GM12878 (cell line): ENCODE measurements at regions not wholly inside any gene's neighbourhood (a gene's known extent, or its start where the extent isn't known, plus 50 kb on each side); places are given as distances from the start of the nearest gene placed in this dataset.

Experiments
- ATAC-seq: fragments of 200-7000 bp; cut with Tn5 transposase; 3 replicates; pipeline ENCODE4 v1.9.1; 2020; ENCODE audit warnings: mild to moderate bottlenecking, moderate library complexity
- BruUV-seq: library from RNA; stranded (reverse); fragments of 400-500 nt; replicated peaks from 2 replicates; lab custom pipeline; 2021; lab: Mats Ljungman, UMichigan
- CTCF ChIA-PET: fragments of 300-600 bp; sonication (Branson Sonifier 250); formaldehyde crosslinking; extraction: SDS; loops from one replicate; lab custom pipeline; 2021; ENCODE audit warnings: inconsistent platforms; lab: Yijun Ruan, JAX
- POLR2A ChIA-PET: fragments of 350-600 bp; formaldehyde crosslinking; extraction: SDS; loops from one replicate; lab custom pipeline; 2021; ENCODE audit warnings: inconsistent platforms; lab: Charles Lee
- RAD21 ChIA-PET: fragments of 300-600 bp; sonication (Branson Sonifier 250); formaldehyde crosslinking; loops from one replicate; lab custom pipeline; 2023; ENCODE audit warnings: antibody characterized with exemption; ENCODE audit not compliant: unreplicated experiment; lab: Charles Lee
- SMC1A ChIA-PET: fragments of 300-600 bp; sonication (Branson Sonifier 250); formaldehyde crosslinking; loops from one replicate; lab custom pipeline; 2023; ENCODE audit not compliant: unreplicated experiment, uncharacterized antibody; lab: Charles Lee
- DNase-seq: peaks from one replicate; pipeline ENCODE4 v3.0.0-alpha.2; 2011; ENCODE audit warnings: low read depth, low spot score
- FAIRE-seq: peaks from 3 replicates; lab custom pipeline; 2011; peaks lifted over from hg19 to GRCh38; lab: Jason Lieb, UNC
- H2AFZ ChIP-seq: 2 replicates; pipeline ENCODE4 v1.6.0; 2011; ENCODE audit warnings: low read depth, low read length, control low read depth; ENCODE audit not compliant: control insufficient read depth
- H3K27ac ChIP-seq: 2 replicates; pipeline ENCODE4 v1.5.1; 2011; ENCODE audit warnings: control low read depth; ENCODE audit not compliant: control insufficient read depth, insufficient read depth
- H3K27me3 ChIP-seq, 2 experiments: replicated peaks in 1 of 2; 2 replicates each; pipeline versions ENCODE4 v1.6.0 to v1.6.1; 2011; ENCODE audit warnings: low read length in 1 of 2; ENCODE audit not compliant: control insufficient read depth in 2 of 2, insufficient read depth in 2 of 2
- H3K36me3 ChIP-seq, 2 experiments: 2 replicates each; pipeline ENCODE4 v1.5.1; 2011; ENCODE audit warnings: low read length in 1 of 2; ENCODE audit not compliant: control insufficient read depth in 2 of 2, insufficient read depth in 2 of 2
- H3K4me1 ChIP-seq: 2 replicates; pipeline ENCODE4 v1.6.1; 2011; ENCODE audit warnings: mild to moderate bottlenecking, low read length, moderate library complexity, mixed read lengths; ENCODE audit not compliant: control insufficient read depth, insufficient read depth
- H3K4me2 ChIP-seq: 2 replicates; pipeline ENCODE4 v1.6.0; 2011; ENCODE audit warnings: control low read depth; ENCODE audit not compliant: control insufficient read depth, insufficient read depth
- H3K4me3 ChIP-seq: fragments of 200-600 bp; sonication (generic); 2 replicates; pipeline ENCODE4 v1.5.1; 2016
- H3K79me2 ChIP-seq: 2 replicates; pipeline ENCODE4 v1.6.0; 2011; ENCODE audit warnings: low read length; ENCODE audit not compliant: control insufficient read depth, insufficient read depth
- H3K9ac ChIP-seq: 2 replicates; pipeline ENCODE4 v1.8.0; 2011; ENCODE audit warnings: low read length, control low read depth, mixed read lengths; ENCODE audit not compliant: control insufficient read depth, insufficient read depth
- H3K9me3 ChIP-seq: replicated peaks from 3 replicates; pipeline ENCODE4 v1.5.1; 2011; ENCODE audit warnings: mild to moderate bottlenecking, low read length; ENCODE audit not compliant: control insufficient read depth, insufficient read depth
- H4K20me1 ChIP-seq: 2 replicates; pipeline ENCODE4 v1.6.0; 2011; ENCODE audit not compliant: control insufficient read depth, insufficient read depth
- CREM ChIP-seq: IDR thresholded peaks from 2 replicates; pipeline ENCODE4 v1.6.1; 2014; ENCODE audit warnings: antibody characterized with exemption, low read depth
- ETV6 ChIP-seq, 2 experiments: fragments of 450-650 bp in 1 of 2; IDR thresholded peaks in 1 of 2; conservative IDR thresholded peaks in 1 of 2; 2 replicates each; pipeline ENCODE4 v1.6.1; 2014; ENCODE audit warnings: antibody characterized with exemption in 1 of 2, borderline replicate concordance in 1 of 2, low read depth in 1 of 2, mild to moderate bottlenecking in 1 of 2, moderate library complexity in 1 of 2
- FOXK2 ChIP-seq: fragments of 450-650 bp; IDR thresholded peaks from 2 replicates; pipeline ENCODE4 v1.6.1; 2017; ENCODE audit warnings: mild to moderate bottlenecking, moderate library complexity
- POU2F2 ChIP-seq: IDR thresholded peaks from 3 replicates; pipeline ENCODE4 v1.6.1; 2011; ENCODE audit warnings: low read depth, mild to moderate bottlenecking, low read length, borderline replicate concordance
- RCOR1 ChIP-seq: conservative IDR thresholded peaks from 2 replicates; pipeline ENCODE4 v1.6.1; 2012; ENCODE audit warnings: low read depth, low read length, improper control_type of control experiment
- STAT1 ChIP-seq: fragments of 450-650 bp; conservative IDR thresholded peaks from 2 replicates; pipeline ENCODE4 v1.6.1; 2014; ENCODE audit warnings: antibody characterized with exemption, mild to moderate bottlenecking
- TCF7 ChIP-seq: IDR thresholded peaks from 2 replicates; pipeline ENCODE4 v1.6.1; 2014; ENCODE audit warnings: antibody characterized with exemption, borderline replicate concordance
- ZNF622 ChIP-seq: fragments of 450-650 bp; IDR thresholded peaks from 2 replicates; pipeline ENCODE4 v1.6.1; 2017; ENCODE audit warnings: mild to moderate bottlenecking, inconsistent platforms
- WGBS: methylation state at CpG from one replicate; pipeline ENCODE4 v1.1.6; 2016; ENCODE audit warnings: low lambda C conversion rate; ENCODE audit not compliant: insufficient replicate concordance, insufficient coverage; ENCODE audit errors: missing lambda C conversion rate; 5-methylcytosine and 5-hydroxymethylcytosine counted together
- in situ Hi-C: fragments of 300-500 bp; cut with MboI; formaldehyde crosslinking; loops from 9 replicates; pipeline ENCODE4 v1.14.3; 2018; ENCODE audit warnings: mixed read lengths
- intact Hi-C: fragments of 100-400 bp; cut with micrococcal nuclease; formaldehyde crosslinking; loops from one replicate; pipeline ENCODE4 v1.14.2; 2022; ENCODE audit not compliant: unreplicated experiment
- TF ChIP-seq, protein P1 (sequence below): IDR thresholded peaks from 2 replicates; pipeline ENCODE4 v1.6.1; 2012; ENCODE audit warnings: mild to moderate bottlenecking, low read depth, low read length
- TF ChIP-seq, protein P2 (sequence below): IDR thresholded peaks from 2 replicates; pipeline ENCODE4 v1.6.1; 2011; ENCODE audit warnings: low read depth, low read length, improper control_type of control experiment, borderline replicate concordance
- TF ChIP-seq, protein P3 (sequence below): fragments of 450-650 bp; IDR thresholded peaks from 2 replicates; pipeline ENCODE4 v1.6.1; 2017; ENCODE audit warnings: mild to moderate bottlenecking
- TF ChIP-seq, protein P4 (sequence below): fragments of 150-350 bp; IDR thresholded peaks from 2 replicates; pipeline ENCODE4 v1.6.1; 2016; ENCODE audit warnings: low read depth, low read length

DNA sequence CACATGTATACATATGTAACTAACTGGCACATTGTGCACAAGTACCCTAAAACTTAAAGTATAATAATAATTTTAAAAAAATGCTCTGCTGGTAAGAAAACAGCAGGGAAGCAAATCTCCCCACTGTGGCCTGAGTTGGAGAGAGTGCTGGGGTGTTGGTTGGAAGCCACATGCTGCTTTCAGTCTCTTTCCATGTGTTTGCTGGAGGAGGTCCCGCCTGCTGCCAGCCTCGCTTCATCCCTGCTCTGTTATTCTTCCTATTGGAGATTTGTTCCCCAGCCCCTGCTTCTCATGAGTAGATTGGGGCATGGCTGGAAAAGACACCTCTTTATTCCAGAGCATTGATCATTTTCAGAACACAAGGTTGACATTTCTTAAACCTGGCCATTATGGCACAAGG lies 230.5 kb downstream of the FGF9 start (continued):
- TF ChIP-seq, protein P1, sequence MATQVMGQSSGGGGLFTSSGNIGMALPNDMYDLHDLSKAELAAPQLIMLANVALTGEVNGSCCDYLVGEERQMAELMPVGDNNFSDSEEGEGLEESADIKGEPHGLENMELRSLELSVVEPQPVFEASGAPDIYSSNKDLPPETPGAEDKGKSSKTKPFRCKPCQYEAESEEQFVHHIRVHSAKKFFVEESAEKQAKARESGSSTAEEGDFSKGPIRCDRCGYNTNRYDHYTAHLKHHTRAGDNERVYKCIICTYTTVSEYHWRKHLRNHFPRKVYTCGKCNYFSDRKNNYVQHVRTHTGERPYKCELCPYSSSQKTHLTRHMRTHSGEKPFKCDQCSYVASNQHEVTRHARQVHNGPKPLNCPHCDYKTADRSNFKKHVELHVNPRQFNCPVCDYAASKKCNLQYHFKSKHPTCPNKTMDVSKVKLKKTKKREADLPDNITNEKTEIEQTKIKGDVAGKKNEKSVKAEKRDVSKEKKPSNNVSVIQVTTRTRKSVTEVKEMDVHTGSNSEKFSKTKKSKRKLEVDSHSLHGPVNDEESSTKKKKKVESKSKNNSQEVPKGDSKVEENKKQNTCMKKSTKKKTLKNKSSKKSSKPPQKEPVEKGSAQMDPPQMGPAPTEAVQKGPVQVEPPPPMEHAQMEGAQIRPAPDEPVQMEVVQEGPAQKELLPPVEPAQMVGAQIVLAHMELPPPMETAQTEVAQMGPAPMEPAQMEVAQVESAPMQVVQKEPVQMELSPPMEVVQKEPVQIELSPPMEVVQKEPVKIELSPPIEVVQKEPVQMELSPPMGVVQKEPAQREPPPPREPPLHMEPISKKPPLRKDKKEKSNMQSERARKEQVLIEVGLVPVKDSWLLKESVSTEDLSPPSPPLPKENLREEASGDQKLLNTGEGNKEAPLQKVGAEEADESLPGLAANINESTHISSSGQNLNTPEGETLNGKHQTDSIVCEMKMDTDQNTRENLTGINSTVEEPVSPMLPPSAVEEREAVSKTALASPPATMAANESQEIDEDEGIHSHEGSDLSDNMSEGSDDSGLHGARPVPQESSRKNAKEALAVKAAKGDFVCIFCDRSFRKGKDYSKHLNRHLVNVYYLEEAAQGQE: no peak
- no peak for TF ChIP-seq TCF7
- TF ChIP-seq STAT1: no peak
- no peak for TF ChIP-seq POU2F2

DNA sequence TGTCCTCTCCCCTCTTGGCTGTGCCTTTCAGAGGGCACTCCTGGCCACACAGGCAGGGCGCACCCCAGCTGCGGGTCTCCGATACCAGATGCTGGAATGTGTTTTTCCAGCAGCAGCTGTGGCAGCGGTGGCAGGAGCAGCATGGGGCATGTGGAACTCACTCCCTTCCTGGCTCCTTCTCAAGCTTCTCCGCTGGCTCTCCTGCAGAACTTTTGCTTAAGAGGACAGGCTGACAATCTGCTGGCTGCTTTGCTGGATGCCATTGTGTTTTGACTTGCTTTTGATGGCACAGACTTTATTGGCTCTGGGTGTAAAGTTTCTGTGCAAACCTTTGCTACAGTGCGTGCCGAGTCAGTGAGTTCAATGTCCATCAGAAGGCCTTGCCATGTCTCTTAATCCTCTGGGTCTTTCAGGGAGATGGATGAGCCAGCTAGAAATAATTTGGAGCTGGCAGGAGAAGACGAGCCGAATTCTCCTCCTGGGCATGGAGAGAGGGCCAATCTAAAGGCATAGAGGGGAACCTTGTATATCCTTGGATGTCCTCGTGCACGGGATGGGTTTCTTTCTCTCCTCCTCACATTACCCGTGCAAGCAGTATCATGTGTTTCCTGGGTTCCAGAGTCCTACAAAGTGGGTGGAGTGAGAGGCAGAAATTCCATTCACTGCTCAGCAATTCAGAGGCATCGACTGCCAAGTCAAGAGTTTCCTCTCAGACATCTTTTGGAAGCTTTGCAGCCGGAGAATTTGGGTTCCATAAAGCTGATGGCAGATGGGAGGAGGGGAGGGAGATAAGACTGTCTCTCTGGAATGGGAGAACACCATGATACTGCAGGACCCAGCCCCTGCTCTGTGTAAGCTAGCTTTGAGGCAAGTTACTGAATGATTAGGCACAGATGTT lies 231.2 kb downstream of the FGF9 start:
- in situ Hi-C loops: no loop called here
- POLR2A ChIA-PET: no interaction called here
- no peak overlapping the region for H3K27ac ChIP-seq
- no peak overlapping the region for H3K4me3 ChIP-seq
- no peak overlapping the region for H2AFZ ChIP-seq
- ATAC-seq (no peak), DNase-seq (no peak), FAIRE-seq (no peak)
- no peaks in the 10 kb centered on the region for H3K79me2 ChIP-seq
- RAD21 ChIA-PET: no interaction called here
- 35% methylated on average over 13 of the region's 14 CpGs for WGBS
- intact Hi-C loops: no loop called here
- no peak overlapping the region for H3K4me2 ChIP-seq
- SMC1A ChIA-PET: no interaction called here
- BruUV-seq: no TSS peak
- no peaks in the 10 kb centered on the region for H4K20me1 ChIP-seq
- H3K36me3 ChIP-seq: no peaks in the 10 kb centered on the region
- H3K27me3 ChIP-seq: no peaks in the 10 kb centered on the region; a peak in 1 of 4 replicates
- H3K9ac ChIP-seq: no peak overlapping the region
- CTCF ChIA-PET: no interaction called here
- no peaks in the 10 kb centered on the region for H3K4me1 ChIP-seq
- H3K9me3 ChIP-seq: no peaks in the 10 kb centered on the region
- TF ChIP-seq ZNF622 (no peak), ETV6 (conservative IDR thresholded peaks at IDR 0.05 in 1 of 2, IDR thresholded peaks at IDR 0.05 in 1 of 2; ENCODE audit: borderline replicate concordance in 1 of 2, low read depth in 1 of 2) (no peak), RCOR1 (no peak), FOXK2 (no peak), CREM (no peak)
- TF ChIP-seq, protein P2, sequence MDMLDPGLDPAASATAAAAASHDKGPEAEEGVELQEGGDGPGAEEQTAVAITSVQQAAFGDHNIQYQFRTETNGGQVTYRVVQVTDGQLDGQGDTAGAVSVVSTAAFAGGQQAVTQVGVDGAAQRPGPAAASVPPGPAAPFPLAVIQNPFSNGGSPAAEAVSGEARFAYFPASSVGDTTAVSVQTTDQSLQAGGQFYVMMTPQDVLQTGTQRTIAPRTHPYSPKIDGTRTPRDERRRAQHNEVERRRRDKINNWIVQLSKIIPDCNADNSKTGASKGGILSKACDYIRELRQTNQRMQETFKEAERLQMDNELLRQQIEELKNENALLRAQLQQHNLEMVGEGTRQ: no peak
- TF ChIP-seq, protein P3, sequence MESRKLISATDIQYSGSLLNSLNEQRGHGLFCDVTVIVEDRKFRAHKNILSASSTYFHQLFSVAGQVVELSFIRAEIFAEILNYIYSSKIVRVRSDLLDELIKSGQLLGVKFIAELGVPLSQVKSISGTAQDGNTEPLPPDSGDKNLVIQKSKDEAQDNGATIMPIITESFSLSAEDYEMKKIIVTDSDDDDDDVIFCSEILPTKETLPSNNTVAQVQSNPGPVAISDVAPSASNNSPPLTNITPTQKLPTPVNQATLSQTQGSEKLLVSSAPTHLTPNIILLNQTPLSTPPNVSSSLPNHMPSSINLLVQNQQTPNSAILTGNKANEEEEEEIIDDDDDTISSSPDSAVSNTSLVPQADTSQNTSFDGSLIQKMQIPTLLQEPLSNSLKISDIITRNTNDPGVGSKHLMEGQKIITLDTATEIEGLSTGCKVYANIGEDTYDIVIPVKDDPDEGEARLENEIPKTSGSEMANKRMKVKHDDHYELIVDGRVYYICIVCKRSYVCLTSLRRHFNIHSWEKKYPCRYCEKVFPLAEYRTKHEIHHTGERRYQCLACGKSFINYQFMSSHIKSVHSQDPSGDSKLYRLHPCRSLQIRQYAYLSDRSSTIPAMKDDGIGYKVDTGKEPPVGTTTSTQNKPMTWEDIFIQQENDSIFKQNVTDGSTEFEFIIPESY: no peak
- TF ChIP-seq, protein P4, sequence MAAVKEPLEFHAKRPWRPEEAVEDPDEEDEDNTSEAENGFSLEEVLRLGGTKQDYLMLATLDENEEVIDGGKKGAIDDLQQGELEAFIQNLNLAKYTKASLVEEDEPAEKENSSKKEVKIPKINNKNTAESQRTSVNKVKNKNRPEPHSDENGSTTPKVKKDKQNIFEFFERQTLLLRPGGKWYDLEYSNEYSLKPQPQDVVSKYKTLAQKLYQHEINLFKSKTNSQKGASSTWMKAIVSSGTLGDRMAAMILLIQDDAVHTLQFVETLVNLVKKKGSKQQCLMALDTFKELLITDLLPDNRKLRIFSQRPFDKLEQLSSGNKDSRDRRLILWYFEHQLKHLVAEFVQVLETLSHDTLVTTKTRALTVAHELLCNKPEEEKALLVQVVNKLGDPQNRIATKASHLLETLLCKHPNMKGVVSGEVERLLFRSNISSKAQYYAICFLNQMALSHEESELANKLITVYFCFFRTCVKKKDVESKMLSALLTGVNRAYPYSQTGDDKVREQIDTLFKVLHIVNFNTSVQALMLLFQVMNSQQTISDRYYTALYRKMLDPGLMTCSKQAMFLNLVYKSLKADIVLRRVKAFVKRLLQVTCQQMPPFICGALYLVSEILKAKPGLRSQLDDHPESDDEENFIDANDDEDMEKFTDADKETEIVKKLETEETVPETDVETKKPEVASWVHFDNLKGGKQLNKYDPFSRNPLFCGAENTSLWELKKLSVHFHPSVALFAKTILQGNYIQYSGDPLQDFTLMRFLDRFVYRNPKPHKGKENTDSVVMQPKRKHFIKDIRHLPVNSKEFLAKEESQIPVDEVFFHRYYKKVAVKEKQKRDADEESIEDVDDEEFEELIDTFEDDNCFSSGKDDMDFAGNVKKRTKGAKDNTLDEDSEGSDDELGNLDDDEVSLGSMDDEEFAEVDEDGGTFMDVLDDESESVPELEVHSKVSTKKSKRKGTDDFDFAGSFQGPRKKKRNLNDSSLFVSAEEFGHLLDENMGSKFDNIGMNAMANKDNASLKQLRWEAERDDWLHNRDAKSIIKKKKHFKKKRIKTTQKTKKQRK: no peak
